Neural cell (in vitro differentiated cells): ENCODE measurements at regions not wholly inside any gene's neighbourhood (a gene's known extent, or its start where the extent isn't known, plus 50 kb on each side); places are given as distances from the start of the nearest gene placed in this dataset.

Experiments used
- H2AFZ ChIP-seq: fragments of 200-600, 300-800 bp; sonication (generic), shearing (Covaris generic); 2 replicates; pipeline ENCODE4 v1.6.0; 2014; ENCODE audit warnings: low read depth, mild to moderate bottlenecking, antibody characterized with exemption, low read length, moderate library complexity
- H3F3A ChIP-seq: fragments of 200-600 bp; shearing (Covaris generic); 2 replicates; pipeline ENCODE4 v1.6.1; 2016; ENCODE audit warnings: mild to moderate bottlenecking, moderate library complexity, mixed read lengths, antibody characterized with exemption, low read length; ENCODE audit not compliant: insufficient read depth, poor library complexity, severe bottlenecking
- H3K27ac ChIP-seq: fragments of 200-600, 300-800 bp; sonication (generic), shearing (Covaris generic); 2 replicates; pipeline ENCODE4 v1.5.1; 2014; ENCODE audit warnings: mild to moderate bottlenecking, low read length, moderate library complexity
- H3K27me3 ChIP-seq: fragments of 300-800, 200-600 bp; sonication (generic), shearing (Covaris generic); 2 replicates; pipeline ENCODE4 v1.6.0; 2014; ENCODE audit warnings: mild to moderate bottlenecking, low read depth, low read length, moderate library complexity; ENCODE audit not compliant: insufficient read depth
- H3K36me3 ChIP-seq: fragments of 300-800, 200-600 bp; sonication (generic), shearing (Covaris generic); 2 replicates; pipeline ENCODE4 v1.5.1; 2014; ENCODE audit warnings: mild to moderate bottlenecking, antibody characterized with exemption, low read length, moderate library complexity; ENCODE audit not compliant: insufficient read depth
- H3K4me2 ChIP-seq: fragments of 300-800, 200-600 bp; sonication (generic), shearing (Covaris generic); 2 replicates; pipeline ENCODE4 v1.6.0; 2014; ENCODE audit warnings: mild to moderate bottlenecking, low read length
- H3K4me3 ChIP-seq: fragments of 300-800, 200-600 bp; sonication (generic), shearing (Covaris generic); 2 replicates; pipeline ENCODE4 v1.5.1; 2014; ENCODE audit warnings: mild to moderate bottlenecking, low read length, moderate library complexity
- H3K79me2 ChIP-seq: fragments of 200-600 bp; shearing (Covaris generic); replicated peaks from 2 replicates; pipeline ENCODE4 v1.6.0; 2014; ENCODE audit warnings: mild to moderate bottlenecking, low read length, moderate library complexity; ENCODE audit not compliant: insufficient read depth
- H3K9ac ChIP-seq: fragments of 300-800, 200-600 bp; sonication (generic), shearing (Covaris generic); 2 replicates; pipeline ENCODE4 v1.6.1; 2016; ENCODE audit warnings: mild to moderate bottlenecking, low read length, mixed read lengths
- H3K9me2 ChIP-seq: fragments of 200-600 bp; shearing (Covaris generic); 2 replicates; pipeline ENCODE4 v1.6.1; 2016; ENCODE audit warnings: mild to moderate bottlenecking, low read length, mixed read lengths; ENCODE audit not compliant: insufficient read depth
- H3K9me3 ChIP-seq: fragments of 200-600, 300-800 bp; sonication (generic), shearing (Covaris generic); 2 replicates; pipeline ENCODE4 v1.6.1; 2016; ENCODE audit warnings: mild to moderate bottlenecking, mixed run types, low read length, moderate library complexity, mixed read lengths
- H4K20me1 ChIP-seq: fragments of 200-600 bp; shearing (Covaris generic); 2 replicates; pipeline ENCODE4 v1.6.1; 2016; ENCODE audit warnings: mild to moderate bottlenecking, mixed run types; ENCODE audit not compliant: insufficient read depth
- CTCF ChIP-seq: fragments of 450-650 bp; IDR thresholded peaks from 2 replicates; pipeline ENCODE4 v1.5.1; 2014; ENCODE audit warnings: antibody characterized with exemption, mild to moderate bottlenecking, moderate library complexity; ENCODE audit not compliant: poor library complexity, severe bottlenecking
- EP300 ChIP-seq: fragments of 450-650 bp; conservative IDR thresholded peaks from 2 replicates; pipeline ENCODE4 v1.6.1; 2014; ENCODE audit warnings: antibody characterized with exemption, mild to moderate bottlenecking, moderate library complexity; ENCODE audit not compliant: poor library complexity, severe bottlenecking
- EZH2 ChIP-seq: fragments of 200-600, 300-800 bp; shearing (Covaris generic), sonication (generic); IDR thresholded peaks from 2 replicates; pipeline ENCODE4 v1.6.1; 2014; ENCODE audit warnings: antibody characterized with exemption, low read length, borderline replicate concordance, mild to moderate bottlenecking; ENCODE audit not compliant: insufficient read depth, poor library complexity, severe bottlenecking
- MXI1 ChIP-seq: fragments of 450-650 bp; conservative IDR thresholded peaks from 2 replicates; pipeline ENCODE4 v1.6.1; 2014; ENCODE audit warnings: antibody characterized with exemption, mild to moderate bottlenecking; ENCODE audit not compliant: poor library complexity, severe bottlenecking
- POLR2AphosphoS5 ChIP-seq: IDR thresholded peaks from 2 replicates; pipeline ENCODE4 v1.6.1; 2012
- RAD21 ChIP-seq: fragments of 450-650 bp; conservative IDR thresholded peaks from 2 replicates; pipeline ENCODE4 v1.6.1; 2014; ENCODE audit warnings: antibody characterized with exemption, mild to moderate bottlenecking, moderate library complexity
- SMC3 ChIP-seq: fragments of 450-650 bp; conservative IDR thresholded peaks from 2 replicates; pipeline ENCODE4 v1.6.1; 2014; ENCODE audit warnings: antibody characterized with exemption, mild to moderate bottlenecking, moderate library complexity; ENCODE audit not compliant: poor library complexity
- TAF1 ChIP-seq: IDR thresholded peaks from 2 replicates; pipeline ENCODE4 v1.6.1; 2012; ENCODE audit warnings: low read depth
- TF ChIP-seq, protein P1 (sequence below): IDR thresholded peaks from 2 replicates; pipeline ENCODE4 v1.6.1; 2012; ENCODE audit warnings: borderline replicate concordance

DNA sequence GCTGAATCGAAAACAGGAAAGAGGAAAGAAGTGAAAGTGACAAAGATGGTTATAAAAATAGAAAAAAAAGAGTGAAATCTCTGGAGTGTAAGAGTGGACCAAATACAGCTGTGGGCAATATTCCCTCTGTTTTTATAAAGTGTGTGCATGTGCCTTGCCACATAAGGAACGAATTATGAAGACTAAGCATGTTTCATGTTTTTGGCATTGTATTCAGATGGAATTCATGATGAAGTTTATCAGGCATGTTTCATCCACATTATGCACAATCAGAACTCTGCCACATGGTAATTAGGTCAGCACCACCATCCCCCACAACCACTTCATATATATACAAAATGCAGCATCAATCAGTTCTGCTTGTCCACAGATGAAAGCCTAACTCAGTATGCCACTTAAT, 348.0 kb downstream of the ZNF608 start:
- Histone ChIP-seq H3K9ac (no peak overlapping the region), H3K4me3 (no peak overlapping the region), H3K9me3 (no peaks in the 10 kb centered on the region), H4K20me1 (no peaks in the 10 kb centered on the region), H3K27ac (no peak overlapping the region), H3K36me3 (no peaks in the 10 kb centered on the region), H3K27me3 (no peaks in the 10 kb centered on the region), H3K9me2 (no peaks in the 10 kb centered on the region), H3K79me2 (no peaks in the 10 kb centered on the region), H2AFZ (no peak overlapping the region), H3F3A (no peaks in the 10 kb centered on the region), H3K4me2 (no peak overlapping the region)
- TF ChIP-seq CTCF (no peak), EP300 (no peak), MXI1 (no peak), SMC3 (no peak), RAD21 (no peak), TAF1 (no peak), POLR2AphosphoS5 (no peak), EZH2 (no peak)
- TF ChIP-seq, protein P1, sequence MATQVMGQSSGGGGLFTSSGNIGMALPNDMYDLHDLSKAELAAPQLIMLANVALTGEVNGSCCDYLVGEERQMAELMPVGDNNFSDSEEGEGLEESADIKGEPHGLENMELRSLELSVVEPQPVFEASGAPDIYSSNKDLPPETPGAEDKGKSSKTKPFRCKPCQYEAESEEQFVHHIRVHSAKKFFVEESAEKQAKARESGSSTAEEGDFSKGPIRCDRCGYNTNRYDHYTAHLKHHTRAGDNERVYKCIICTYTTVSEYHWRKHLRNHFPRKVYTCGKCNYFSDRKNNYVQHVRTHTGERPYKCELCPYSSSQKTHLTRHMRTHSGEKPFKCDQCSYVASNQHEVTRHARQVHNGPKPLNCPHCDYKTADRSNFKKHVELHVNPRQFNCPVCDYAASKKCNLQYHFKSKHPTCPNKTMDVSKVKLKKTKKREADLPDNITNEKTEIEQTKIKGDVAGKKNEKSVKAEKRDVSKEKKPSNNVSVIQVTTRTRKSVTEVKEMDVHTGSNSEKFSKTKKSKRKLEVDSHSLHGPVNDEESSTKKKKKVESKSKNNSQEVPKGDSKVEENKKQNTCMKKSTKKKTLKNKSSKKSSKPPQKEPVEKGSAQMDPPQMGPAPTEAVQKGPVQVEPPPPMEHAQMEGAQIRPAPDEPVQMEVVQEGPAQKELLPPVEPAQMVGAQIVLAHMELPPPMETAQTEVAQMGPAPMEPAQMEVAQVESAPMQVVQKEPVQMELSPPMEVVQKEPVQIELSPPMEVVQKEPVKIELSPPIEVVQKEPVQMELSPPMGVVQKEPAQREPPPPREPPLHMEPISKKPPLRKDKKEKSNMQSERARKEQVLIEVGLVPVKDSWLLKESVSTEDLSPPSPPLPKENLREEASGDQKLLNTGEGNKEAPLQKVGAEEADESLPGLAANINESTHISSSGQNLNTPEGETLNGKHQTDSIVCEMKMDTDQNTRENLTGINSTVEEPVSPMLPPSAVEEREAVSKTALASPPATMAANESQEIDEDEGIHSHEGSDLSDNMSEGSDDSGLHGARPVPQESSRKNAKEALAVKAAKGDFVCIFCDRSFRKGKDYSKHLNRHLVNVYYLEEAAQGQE, result no peak

GRCh38 chr5:124397317-124397716, 349.1 kb downstream of the ZNF608 start:
- no peaks in the 10 kb centered on the region for H3K27me3 ChIP-seq
- H3K27ac ChIP-seq, result no peak overlapping the region
- no peak overlapping the region for H3K4me3 ChIP-seq
- TF ChIP-seq SMC3 (no peak), POLR2AphosphoS5 (peak; percentile 57), EP300 (peak; percentile 30), MXI1 (no peak), RAD21 (no peak), CTCF (no peak), TAF1 (no peak), EZH2 (no peak)
- TF ChIP-seq, protein P1, result no peak
- no peaks in the 10 kb centered on the region for H3K9me3 ChIP-seq
- no peaks in the 10 kb centered on the region for H3K9me2 ChIP-seq
- no peaks in the 10 kb centered on the region for H3K79me2 ChIP-seq
- H3F3A ChIP-seq, result no peaks in the 10 kb centered on the region
- no peaks in the 10 kb centered on the region for H4K20me1 ChIP-seq
- H3K4me2 ChIP-seq, result peak overlapping the region; percentile 20
- H2AFZ ChIP-seq, result no peak overlapping the region
- H3K36me3 ChIP-seq, result no peaks in the 10 kb centered on the region
- no peak overlapping the region for H3K9ac ChIP-seq
